H9 (cell line): ENCODE measurements at regions not wholly inside any gene's neighbourhood (a gene's known extent, or its start where the extent isn't known, plus 50 kb on each side); places are given as distances from the start of the nearest gene placed in this dataset.

Experiments used
- DNase-seq: peaks from one replicate; pipeline ENCODE4 v3.0.0-alpha.2; 2017
- H2AFZ ChIP-seq: one replicate; pipeline ENCODE4 v1.6.1; 2013; ENCODE audit warnings: mild to moderate bottlenecking, low read length, control low read depth, moderate library complexity
- H2AK5ac ChIP-seq: 2 replicates; pipeline ENCODE4 v1.6.1; 2013; ENCODE audit warnings: low read length, control low read depth, mixed read lengths; ENCODE audit not compliant: insufficient read length
- H2BK120ac ChIP-seq: one replicate; pipeline ENCODE4 v1.6.1; 2013; ENCODE audit warnings: low read depth, mild to moderate bottlenecking, low read length, control low read depth, inconsistent platforms; ENCODE audit not compliant: poor library complexity, severe bottlenecking
- H2BK12ac ChIP-seq: 2 replicates; pipeline ENCODE4 v1.6.1; 2013; ENCODE audit warnings: low read length, control low read depth, mixed read lengths, low read depth; ENCODE audit not compliant: insufficient read length
- H2BK15ac ChIP-seq: 2 replicates; pipeline ENCODE4 v1.6.1; 2013; ENCODE audit warnings: low read depth, low read length, control low read depth
- H2BK20ac ChIP-seq: one replicate; pipeline ENCODE4 v1.6.1; 2013; ENCODE audit warnings: low read depth, mild to moderate bottlenecking, low read length, control low read depth, inconsistent platforms; ENCODE audit not compliant: poor library complexity, severe bottlenecking
- H2BK5ac ChIP-seq: 2 replicates; pipeline ENCODE4 v1.6.1; 2013; ENCODE audit warnings: low read length, control low read depth, mixed read lengths; ENCODE audit not compliant: insufficient read length
- H3K14ac ChIP-seq: 2 replicates; pipeline ENCODE4 v1.6.1; 2013; ENCODE audit warnings: low read length, control low read depth; ENCODE audit not compliant: insufficient read depth
- H3K18ac ChIP-seq: 2 replicates; pipeline ENCODE4 v1.6.1; 2013; ENCODE audit warnings: low read depth, mild to moderate bottlenecking, mixed read lengths, low read length, control low read depth; ENCODE audit not compliant: insufficient read length
- H3K23ac ChIP-seq: 2 replicates; pipeline ENCODE4 v1.6.1; 2013; ENCODE audit warnings: low read length, control low read depth, mixed read lengths, low read depth; ENCODE audit not compliant: insufficient read length
- H3K23me2 ChIP-seq: 2 replicates; pipeline ENCODE4 v1.6.1; 2013; ENCODE audit warnings: low read depth, mild to moderate bottlenecking, mixed read lengths, low read length, control low read depth; ENCODE audit not compliant: insufficient read length, poor library complexity, severe bottlenecking
- H3K27ac ChIP-seq: 2 replicates; pipeline ENCODE4 v1.5.1; 2013; ENCODE audit warnings: low read length, control low read depth, mixed read lengths, low read depth; ENCODE audit not compliant: insufficient read length
- H3K27me3 ChIP-seq: 2 replicates; pipeline ENCODE4 v1.6.1; 2013; ENCODE audit warnings: low read length, control low read depth, inconsistent platforms; ENCODE audit not compliant: insufficient read depth
- H3K4ac ChIP-seq: 2 replicates; pipeline ENCODE4 v1.6.1; 2013; ENCODE audit warnings: low read depth, mild to moderate bottlenecking, control low read depth, inconsistent platforms, low read length, moderate library complexity
- H3K4me1 ChIP-seq: 2 replicates; pipeline ENCODE4 v1.6.1; 2013; ENCODE audit warnings: low read length, control low read depth, inconsistent platforms; ENCODE audit not compliant: insufficient read depth
- H3K4me2 ChIP-seq: 2 replicates; pipeline ENCODE4 v1.6.1; 2013; ENCODE audit warnings: low read length, control low read depth, mixed read lengths; ENCODE audit not compliant: insufficient read length, insufficient read depth
- H3K56ac ChIP-seq: 2 replicates; pipeline ENCODE4 v1.6.1; 2013; ENCODE audit warnings: low read depth, mild to moderate bottlenecking, mixed read lengths, low read length, control low read depth; ENCODE audit not compliant: insufficient read length
- H3K79me1 ChIP-seq: 2 replicates; pipeline ENCODE4 v1.6.1; 2013; ENCODE audit warnings: low read depth, mild to moderate bottlenecking, moderate library complexity, low read length, control low read depth, inconsistent platforms; ENCODE audit not compliant: insufficient read depth, poor library complexity, severe bottlenecking
- H3K79me2 ChIP-seq: 2 replicates; pipeline ENCODE4 v1.6.1; 2013; ENCODE audit warnings: low read length, control low read depth, inconsistent platforms; ENCODE audit not compliant: insufficient read depth
- H3K9ac ChIP-seq: 2 replicates; pipeline ENCODE4 v1.6.1; 2013; ENCODE audit warnings: low read length, control low read depth, mixed read lengths; ENCODE audit not compliant: insufficient read length; ENCODE audit errors: extremely low read depth
- H3K9me3 ChIP-seq: one replicate; pipeline ENCODE4 v1.6.1; 2013; ENCODE audit warnings: low read depth, low read length, inconsistent platforms; ENCODE audit not compliant: control insufficient read depth
- H3T11ph ChIP-seq: one replicate; pipeline ENCODE4 v1.6.1; 2013; ENCODE audit warnings: mild to moderate bottlenecking, low read length, control low read depth, inconsistent platforms
- H4K20me1 ChIP-seq: one replicate; pipeline ENCODE4 v1.6.1; 2013; ENCODE audit not compliant: control insufficient read depth, insufficient read length, insufficient read depth
- H4K5ac ChIP-seq: 2 replicates; pipeline ENCODE4 v1.6.1; 2013; ENCODE audit warnings: low read depth, mild to moderate bottlenecking, mixed read lengths, low read length, control low read depth; ENCODE audit not compliant: insufficient read length
- H4K8ac ChIP-seq: replicated peaks from 2 replicates; pipeline ENCODE4 v1.6.1; 2013; ENCODE audit warnings: low read length, control low read depth, mixed read lengths, low read depth; ENCODE audit not compliant: insufficient read length
- H4K91ac ChIP-seq: 2 replicates; pipeline ENCODE4 v1.6.1; 2013; ENCODE audit warnings: low read depth, mild to moderate bottlenecking, moderate library complexity, mixed read lengths, low read length, control low read depth; ENCODE audit not compliant: insufficient read length
- H3K27ac Mint-ChIP-seq, 3 experiments: 2 replicates in 2 of 3; 3 replicates in 1 of 3; pipeline ENCODE4 v1.8.0; 2020 to 2021; ENCODE audit warnings: mixed read lengths in 3 of 3, mild to moderate bottlenecking in 1 of 3, moderate library complexity in 1 of 3
- H3K27me3 Mint-ChIP-seq: 2 replicates; pipeline ENCODE4 v1.8.0; 2021; ENCODE audit warnings: low read depth, mild to moderate bottlenecking, moderate library complexity, mixed read lengths
- H3K36me3 Mint-ChIP-seq, 3 experiments: 2 replicates in 2 of 3; 3 replicates in 1 of 3; pipeline ENCODE4 v1.8.0; 2020 to 2021; ENCODE audit warnings: low read depth in 3 of 3, mixed read lengths in 3 of 3; ENCODE audit not compliant: insufficient read depth in 1 of 3
- H3K4me1 Mint-ChIP-seq, 2 experiments: 2 replicates each; pipeline ENCODE4 v1.8.0; 2020; ENCODE audit warnings: mixed read lengths in 2 of 2
- H3K4me3 Mint-ChIP-seq, 2 experiments: 2 replicates in 1 of 2; 3 replicates in 1 of 2; pipeline ENCODE4 v1.8.0; 2020 to 2021; ENCODE audit warnings: mild to moderate bottlenecking in 2 of 2, mixed read lengths in 2 of 2, moderate library complexity in 1 of 2
- H3K9me3 Mint-ChIP-seq, 2 experiments: 2 replicates in 1 of 2; 3 replicates in 1 of 2; pipeline ENCODE4 v1.8.0; 2020; ENCODE audit warnings: mild to moderate bottlenecking in 2 of 2, mixed read lengths in 2 of 2, moderate library complexity in 1 of 2
- WGBS: extraction: QIAGEN DNeasy Blood & Tissue Kit; methylation state at CpG from one replicate; pipeline ENCODE4 v1.1.7; 2013; ENCODE audit warnings: missing lambda C conversion rate, low lambda C conversion rate, mixed read lengths; ENCODE audit not compliant: insufficient read length; ENCODE audit errors: extremely low coverage; 5-methylcytosine and 5-hydroxymethylcytosine counted together
- TF ChIP-seq, protein P1 (sequence below): fragments of 200-600 bp; sonication (generic); conservative IDR thresholded peaks from 3 replicates; pipeline ENCODE4 v1.8.0; 2021; ENCODE audit warnings: antibody characterized with exemption, mild to moderate bottlenecking

DNA sequence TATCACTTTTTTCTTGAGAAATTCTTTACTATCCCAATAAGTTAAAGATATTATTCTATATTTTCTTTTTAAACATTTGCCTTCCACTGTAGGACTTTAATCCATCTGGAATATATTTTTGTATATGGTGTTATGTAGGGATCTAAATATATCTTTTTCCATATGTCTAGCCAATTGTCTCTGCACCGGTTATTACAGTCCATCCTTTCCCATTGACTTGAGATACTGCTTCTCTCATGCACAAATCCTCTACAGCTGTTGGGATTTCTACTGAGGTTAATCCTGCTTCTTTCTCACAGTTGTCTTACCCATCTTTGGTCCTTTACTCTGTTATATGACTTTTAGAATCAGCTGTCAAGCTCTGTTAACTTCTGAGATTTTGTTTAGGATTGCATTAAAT, 483.8 kb upstream of the CDH4 start:
- no peak overlapping the region for H2AK5ac ChIP-seq
- H3K23me2 ChIP-seq = no peaks in the 10 kb centered on the region
- TF ChIP-seq, protein P1, sequence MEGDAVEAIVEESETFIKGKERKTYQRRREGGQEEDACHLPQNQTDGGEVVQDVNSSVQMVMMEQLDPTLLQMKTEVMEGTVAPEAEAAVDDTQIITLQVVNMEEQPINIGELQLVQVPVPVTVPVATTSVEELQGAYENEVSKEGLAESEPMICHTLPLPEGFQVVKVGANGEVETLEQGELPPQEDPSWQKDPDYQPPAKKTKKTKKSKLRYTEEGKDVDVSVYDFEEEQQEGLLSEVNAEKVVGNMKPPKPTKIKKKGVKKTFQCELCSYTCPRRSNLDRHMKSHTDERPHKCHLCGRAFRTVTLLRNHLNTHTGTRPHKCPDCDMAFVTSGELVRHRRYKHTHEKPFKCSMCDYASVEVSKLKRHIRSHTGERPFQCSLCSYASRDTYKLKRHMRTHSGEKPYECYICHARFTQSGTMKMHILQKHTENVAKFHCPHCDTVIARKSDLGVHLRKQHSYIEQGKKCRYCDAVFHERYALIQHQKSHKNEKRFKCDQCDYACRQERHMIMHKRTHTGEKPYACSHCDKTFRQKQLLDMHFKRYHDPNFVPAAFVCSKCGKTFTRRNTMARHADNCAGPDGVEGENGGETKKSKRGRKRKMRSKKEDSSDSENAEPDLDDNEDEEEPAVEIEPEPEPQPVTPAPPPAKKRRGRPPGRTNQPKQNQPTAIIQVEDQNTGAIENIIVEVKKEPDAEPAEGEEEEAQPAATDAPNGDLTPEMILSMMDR = no peak
- no CpG with 5 or more reads among the region's 1 CpG for WGBS
- H2BK5ac ChIP-seq = no peak overlapping the region
- H3K9me3 ChIP-seq = no peaks in the 10 kb centered on the region
- H3K4me3 Mint-ChIP-seq = no peak overlapping the region
- H4K91ac ChIP-seq = no peak overlapping the region
- H3K36me3 Mint-ChIP-seq = peaks cover 0 to 5% (median 0%) of the 10 kb centered on the region in 3 experiments; a peak in 3 of 7 replicates
- H3K79me2 ChIP-seq = no peaks in the 10 kb centered on the region
- no peak overlapping the region for H3K23ac ChIP-seq
- H3K56ac ChIP-seq = no peak overlapping the region
- H3K27ac Mint-ChIP-seq = no peak overlapping the region
- no peak overlapping the region for H2BK12ac ChIP-seq
- no peaks in the 10 kb centered on the region for H4K20me1 ChIP-seq
- H3K27me3 ChIP-seq = no peaks in the 10 kb centered on the region
- H2BK15ac ChIP-seq = no peak overlapping the region
- H2AFZ ChIP-seq = no peak overlapping the region
- H3K27me3 Mint-ChIP-seq = no peaks in the 10 kb centered on the region; the same call in none of the 2 replicates
- H3K14ac ChIP-seq = no peak overlapping the region
- H3K4me1 Mint-ChIP-seq = no peaks in the 10 kb centered on the region
- H4K5ac ChIP-seq = no peak overlapping the region
- no peak overlapping the region for H2BK120ac ChIP-seq
- peaks cover 0 to 8% of the 10 kb centered on the region in 2 experiments; a peak in 2 of 5 replicates for H3K9me3 Mint-ChIP-seq
- H3K9ac ChIP-seq = no peak overlapping the region
- no peak overlapping the region for H3K18ac ChIP-seq
- no peaks in the 10 kb centered on the region for H3K4me1 ChIP-seq
- DNase-seq = no peak
- no peak overlapping the region for H3T11ph ChIP-seq
- no peak overlapping the region for H4K8ac ChIP-seq
- H2BK20ac ChIP-seq = no peak overlapping the region
- H3K79me1 ChIP-seq = no peaks in the 10 kb centered on the region
- H3K4me2 ChIP-seq = no peak overlapping the region
- H3K27ac ChIP-seq = no peak overlapping the region
- no peak overlapping the region for H3K4ac ChIP-seq
